H1 (cell line): ENCODE measurements at regions not wholly inside any gene's neighbourhood (a gene's known extent, or its start where the extent isn't known, plus 50 kb on each side); places are given as distances from the start of the nearest gene placed in this dataset.

ENCODE experiments used
- CTCF ChIA-PET: fragments of 300-600 bp; sonication (Branson Sonifier 250); formaldehyde crosslinking; loops from one replicate; lab custom pipeline; 2021; ENCODE audit not compliant: partially characterized antibody; lab: Charles Lee
- POLR2A ChIA-PET: fragments of 300-600 bp; sonication (Branson Sonifier 250); formaldehyde crosslinking; loops from one replicate; lab custom pipeline; 2021; ENCODE audit warnings: inconsistent platforms; ENCODE audit not compliant: partially characterized antibody; lab: Charles Lee
- DNase-seq, 2 experiments: peaks; one replicate each; pipeline versions ENCODE4 v3.0.0 to v3.0.0-alpha.2; 2010 to 2022; ENCODE audit warnings: low spot score in 2 of 2, low read depth in 1 of 2, mixed read lengths in 1 of 2
- FAIRE-seq: peaks from 2 replicates; lab custom pipeline; 2011; peaks lifted over from hg19 to GRCh38; lab: Jason Lieb, UNC
- H2AFZ ChIP-seq: 2 replicates; pipeline ENCODE4 v1.8.1; 2012; ENCODE audit warnings: low read length, inconsistent platforms
- H2AK5ac ChIP-seq: 2 replicates; pipeline ENCODE4 v1.6.1; 2013; ENCODE audit warnings: low read depth, low read length
- H2BK120ac ChIP-seq: replicated peaks from 2 replicates; pipeline ENCODE3; 2013; ENCODE audit warnings: low read depth, low read length, inconsistent platforms
- H2BK12ac ChIP-seq: 2 replicates; pipeline ENCODE4 v1.6.1; 2013; ENCODE audit warnings: low read depth, low read length
- H2BK15ac ChIP-seq: 2 replicates; pipeline ENCODE4 v1.6.1; 2013; ENCODE audit warnings: low read length
- H2BK20ac ChIP-seq: 2 replicates; pipeline ENCODE4 v1.6.1; 2013; ENCODE audit warnings: low read length
- H2BK5ac ChIP-seq: 2 replicates; pipeline ENCODE4 v1.6.1; 2013; ENCODE audit warnings: low read depth, low read length
- H3K14ac ChIP-seq: 2 replicates; pipeline ENCODE4 v1.6.1; 2013; ENCODE audit warnings: inconsistent platforms; ENCODE audit not compliant: insufficient read length
- H3K18ac ChIP-seq: 2 replicates; pipeline ENCODE4 v1.6.1; 2013; ENCODE audit warnings: low read length; ENCODE audit errors: extremely low read depth
- H3K23ac ChIP-seq: 2 replicates; pipeline ENCODE4 v1.6.1; 2013; ENCODE audit warnings: inconsistent platforms; ENCODE audit not compliant: insufficient read length
- H3K23me2 ChIP-seq: 2 replicates; pipeline ENCODE4 v1.6.1; 2013; ENCODE audit warnings: low read depth, low read length
- H3K27ac ChIP-seq: 2 replicates; pipeline ENCODE4 v1.6.1; 2011; ENCODE audit warnings: low read depth, low read length, inconsistent platforms
- H3K27me3 ChIP-seq, 4 experiments: replicated peaks in 1 of 4; 1 replicate in 1 of 4; 2 replicates in 3 of 4; pipeline versions ENCODE4 v1.6.1 to v1.8.1; 2011 to 2013; ENCODE audit warnings: low read length in 3 of 4, mild to moderate bottlenecking in 3 of 4, inconsistent platforms in 2 of 4, mixed read lengths in 2 of 4, moderate library complexity in 1 of 4; ENCODE audit not compliant: control insufficient read depth in 3 of 4, insufficient read depth in 3 of 4; ENCODE audit errors: extremely low read depth in 1 of 4
- H3K36me3 ChIP-seq, 4 experiments: 2 replicates each; pipeline versions ENCODE4 v1.6.1 to v1.8.1; 2011 to 2013; ENCODE audit warnings: mild to moderate bottlenecking in 4 of 4, low read length in 3 of 4, moderate library complexity in 2 of 4, control low read depth in 1 of 4, inconsistent platforms in 1 of 4; ENCODE audit not compliant: insufficient read depth in 4 of 4, control insufficient read depth in 2 of 4
- H3K4ac ChIP-seq: replicated peaks from 2 replicates; pipeline ENCODE3; 2013; ENCODE audit warnings: low read length, low read depth, mixed read lengths, inconsistent platforms; ENCODE audit not compliant: insufficient read length
- H3K4me1 ChIP-seq, 4 experiments: replicated peaks in 1 of 4; 1 replicate in 1 of 4; 2 replicates in 3 of 4; pipeline versions ENCODE4 v1.6.1 to v1.8.1; 2011 to 2013; ENCODE audit warnings: low read length in 3 of 4, inconsistent platforms in 2 of 4, mixed read lengths in 1 of 4; ENCODE audit not compliant: insufficient read depth in 4 of 4, control insufficient read depth in 3 of 4
- H3K4me2 ChIP-seq, 2 experiments: 2 replicates each; pipeline versions ENCODE4 v1.6.1 to v1.8.1; 2011 to 2013; ENCODE audit warnings: low read depth in 2 of 2, low read length in 2 of 2, control low read depth in 1 of 2, inconsistent platforms in 1 of 2, mild to moderate bottlenecking in 1 of 2; ENCODE audit not compliant: insufficient read depth in 1 of 2
- H3K4me3 ChIP-seq, 4 experiments: fragments of 200-600, 300-600 bp in 1 of 4; sonication (generic), shearing (Covaris generic), sonication (Bioruptor Twin) in 1 of 4; 2 replicates each; pipeline versions ENCODE4 v1.5.1 to v1.8.1; 2011 to 2016; ENCODE audit warnings: low read length in 4 of 4, low read depth in 3 of 4, control low read depth in 2 of 4, inconsistent platforms in 2 of 4, mild to moderate bottlenecking in 2 of 4, mixed read lengths in 1 of 4, moderate library complexity in 1 of 4; ENCODE audit not compliant: insufficient read depth in 2 of 4; ENCODE audit errors: extremely low read depth in 1 of 4
- H3K56ac ChIP-seq: replicated peaks from 2 replicates; pipeline ENCODE3; 2013; ENCODE audit warnings: low read depth, mild to moderate bottlenecking, mixed read lengths, low read length, inconsistent platforms; ENCODE audit not compliant: insufficient read length
- H3K79me1 ChIP-seq: 2 replicates; pipeline ENCODE4 v1.6.1; 2013; ENCODE audit warnings: low read depth, low read length, control low read depth
- H3K79me2 ChIP-seq, 2 experiments: 2 replicates each; pipeline versions ENCODE4 v1.6.1 to v1.8.1; 2012 to 2013; ENCODE audit warnings: low read length in 2 of 2, mild to moderate bottlenecking in 2 of 2, inconsistent platforms in 1 of 2; ENCODE audit not compliant: insufficient read depth in 2 of 2, control insufficient read depth in 1 of 2
- H3K9ac ChIP-seq, 4 experiments: replicated peaks in 1 of 4; 1 replicate in 1 of 4; 2 replicates in 3 of 4; pipeline versions ENCODE4 v1.6.1 to v1.8.1; 2011 to 2013; ENCODE audit warnings: low read depth in 3 of 4, low read length in 3 of 4, control low read depth in 2 of 4, mild to moderate bottlenecking in 2 of 4, moderate library complexity in 2 of 4, inconsistent platforms in 1 of 4; ENCODE audit errors: extremely low read depth in 1 of 4
- H3K9me3 ChIP-seq, 2 experiments: 2 replicates each; pipeline versions ENCODE4 v1.6.1 to v1.8.1; 2012 to 2013; ENCODE audit warnings: mild to moderate bottlenecking in 2 of 2, moderate library complexity in 2 of 2, control low read depth in 1 of 2, inconsistent platforms in 1 of 2, low read depth in 1 of 2, low read length in 1 of 2, mixed read lengths in 1 of 2; ENCODE audit not compliant: insufficient read depth in 2 of 2
- H4K20me1 ChIP-seq, 2 experiments: replicated peaks in 1 of 2; 2 replicates each; pipeline versions ENCODE3 to v1.8.1; 2011 to 2013; ENCODE audit warnings: inconsistent platforms in 2 of 2, low read length in 2 of 2, mild to moderate bottlenecking in 1 of 2; ENCODE audit not compliant: insufficient read depth in 2 of 2, control insufficient read depth in 1 of 2
- H4K5ac ChIP-seq: 2 replicates; pipeline ENCODE4 v1.6.1; 2013; ENCODE audit warnings: low read length, low read depth, mixed read lengths, inconsistent platforms; ENCODE audit not compliant: insufficient read length
- H4K8ac ChIP-seq: 2 replicates; pipeline ENCODE4 v1.8.0; 2013; ENCODE audit warnings: mild to moderate bottlenecking, moderate library complexity, low read length, inconsistent platforms; ENCODE audit not compliant: insufficient read depth; ENCODE audit errors: extremely low read depth
- H4K91ac ChIP-seq: replicated peaks from 2 replicates; pipeline ENCODE3; 2013; ENCODE audit warnings: low read length, mixed read lengths, inconsistent platforms; ENCODE audit not compliant: insufficient read length
- BACH1 ChIP-seq: IDR thresholded peaks from 2 replicates; pipeline ENCODE4 v1.6.1; 2012; ENCODE audit warnings: low read length, improper control_type of control experiment
- CEBPB ChIP-seq: IDR thresholded peaks from 2 replicates; pipeline ENCODE4 v1.6.1; 2012; ENCODE audit warnings: low read depth, low read length
- KDM1A ChIP-seq: fragments of 200-600, 300-600 bp; sonication (generic); IDR thresholded peaks from 2 replicates; pipeline ENCODE4 v1.7.1; 2016; ENCODE audit warnings: mild to moderate bottlenecking, low read length, borderline replicate concordance
- WGBS, 2 experiments: shearing (Covaris generic) in 1 of 2; methylation state at CpG; one replicate each; pipeline versions ENCODE4 v1.1.6 to v1.1.7; 2013 to 2015; ENCODE audit warnings: low lambda C conversion rate in 2 of 2, mixed read lengths in 2 of 2, inconsistent platforms in 1 of 2, low coverage in 1 of 2, missing lambda C conversion rate in 1 of 2; ENCODE audit not compliant: insufficient replicate concordance in 2 of 2, insufficient coverage in 1 of 2, insufficient read length in 1 of 2; ENCODE audit errors: extremely low coverage in 1 of 2, missing lambda C conversion rate in 1 of 2; 5-methylcytosine and 5-hydroxymethylcytosine counted together

GRCh38 chr13:84118839-84119409 lies 236.7 kb upstream of the SLITRK1 start:
- H3K27me3 ChIP-seq = no peaks in the 10 kb centered on the region
- H3K18ac ChIP-seq = no peak overlapping the region
- no peak overlapping the region for H3K4me2 ChIP-seq
- CTCF ChIA-PET = interaction anchor here (1.2 kb wide), 1 partner anchor 8 kb away, joined by 3 read pairs; no protein-coding TSS in a partner anchor
- H3K9me3 ChIP-seq = no peaks in the 10 kb centered on the region
- no peak overlapping the region for H3K14ac ChIP-seq
- no peak overlapping the region for H2BK20ac ChIP-seq
- no peak overlapping the region for H3K56ac ChIP-seq
- no peaks in the 10 kb centered on the region for H3K36me3 ChIP-seq
- H4K5ac ChIP-seq = no peak overlapping the region
- no peak for FAIRE-seq
- no peak overlapping the region for H3K23ac ChIP-seq
- no peak overlapping the region for H2BK120ac ChIP-seq
- H2BK5ac ChIP-seq = no peak overlapping the region
- POLR2A ChIA-PET = no interaction called here
- DNase-seq = no peak
- H2BK15ac ChIP-seq = no peak overlapping the region
- H2AK5ac ChIP-seq = no peak overlapping the region
- H4K91ac ChIP-seq = no peak overlapping the region
- no peaks in the 10 kb centered on the region for H3K79me1 ChIP-seq
- TF ChIP-seq CEBPB = 0 out of 2 replicates have a peak, but pooled peaks have one; percentile 20
- TF ChIP-seq BACH1 = no peak
- TF ChIP-seq KDM1A = no peak
- no peak overlapping the region for H3K4ac ChIP-seq
- H3K27ac ChIP-seq = no peak overlapping the region
- peaks cover 0 to 3% (median 1%) of the 10 kb centered on the region in 4 experiments; a peak in 1 of 7 replicates for H3K4me1 ChIP-seq
- H4K20me1 ChIP-seq = no peaks in the 10 kb centered on the region
- no peak overlapping the region for H2BK12ac ChIP-seq
- H3K4me3 ChIP-seq = no peak overlapping the region
- WGBS, 2 experiments = 82% methylated on average over 2 of the region's 2 CpGs; no CpG with 5 or more reads in 1 of the 2 experiments
- H3K23me2 ChIP-seq = no peaks in the 10 kb centered on the region
- H4K8ac ChIP-seq = no peak overlapping the region
- no peak overlapping the region for H3K9ac ChIP-seq
- H3K79me2 ChIP-seq = no peaks in the 10 kb centered on the region
- H2AFZ ChIP-seq = peak overlapping the region; percentile 64
